HepG2 (cell line): ENCODE measurements at regions not wholly inside any gene's neighbourhood (a gene's known extent, or its start where the extent isn't known, plus 50 kb on each side); places are given as distances from the start of the nearest gene placed in this dataset.

ENCODE experiments used
- ATAC-seq: fragments of 200-7000 bp; cut with Tn5 transposase; 3 replicates; pipeline ENCODE4 v1.9.1; 2020; ENCODE audit warnings: mild to moderate bottlenecking, moderate library complexity
- BruUV-seq: library from RNA; stranded (reverse); fragments of 400-500 nt; replicated peaks from 2 replicates; lab custom pipeline; 2021; lab: Mats Ljungman, UMichigan
- CTCF ChIA-PET: fragments of 300-600 bp; formaldehyde crosslinking; extraction: SDS; loops from one replicate; lab custom pipeline; 2021; ENCODE audit warnings: low total read pairs, inconsistent platforms, low intra/inter-chr PET ratio; lab: Yijun Ruan, JAX
- POLR2A ChIA-PET: fragments of 350-600 bp; sonication (Branson Sonifier 250); formaldehyde crosslinking; loops from one replicate; lab custom pipeline; 2020; ENCODE audit warnings: antibody characterized with exemption, inconsistent platforms; lab: Yijun Ruan, JAX
- DNase-seq: peaks from one replicate; pipeline ENCODE4 v3.0.0-alpha.2; 2015; ENCODE audit warnings: low spot score
- FAIRE-seq: peaks from 3 replicates; lab custom pipeline; 2011; peaks lifted over from hg19 to GRCh38; lab: Jason Lieb, UNC
- H2AFZ ChIP-seq: one replicate; pipeline ENCODE4 v1.6.1; 2011; ENCODE audit warnings: low read length, inconsistent platforms
- H3K27ac ChIP-seq: fragments of 300-600 bp; 3 replicates; pipeline ENCODE4 v1.8.0; 2011; ENCODE audit warnings: mixed run types, mild to moderate bottlenecking, mixed read lengths, low read length, inconsistent platforms; ENCODE audit not compliant: insufficient read depth; ENCODE audit errors: extremely low read length
- H3K27me3 ChIP-seq, 2 experiments: fragments of 200-600 bp in 1 of 2; 2 replicates in 1 of 2; 3 replicates in 1 of 2; pipeline versions ENCODE4 v1.6.0 to v1.8.0; 2011; ENCODE audit warnings: low read length in 2 of 2, mild to moderate bottlenecking in 2 of 2, moderate library complexity in 2 of 2, inconsistent platforms in 1 of 2; ENCODE audit not compliant: insufficient read depth in 2 of 2, control insufficient read depth in 1 of 2
- H3K36me3 ChIP-seq, 2 experiments: fragments of 200-600 bp in 1 of 2; replicated peaks in 1 of 2; 2 replicates in 1 of 2; 3 replicates in 1 of 2; pipeline versions ENCODE4 v1.5.1 to v1.8.0; 2011; ENCODE audit warnings: low read length in 2 of 2, inconsistent platforms in 1 of 2; ENCODE audit not compliant: insufficient read depth in 2 of 2, control insufficient read depth in 1 of 2
- H3K4me1 ChIP-seq: 2 replicates; pipeline ENCODE4 v1.5.1; 2012; ENCODE audit warnings: low read length, inconsistent platforms; ENCODE audit not compliant: insufficient read depth
- H3K4me2 ChIP-seq: 2 replicates; pipeline ENCODE4 v1.6.0; 2011; ENCODE audit warnings: low read depth, low read length, inconsistent platforms
- H3K4me3 ChIP-seq, 3 experiments: fragments of 200-600 bp in 1 of 3; sonication (generic), shearing (Covaris generic) in 1 of 3; replicated peaks in 1 of 3; 2 replicates each; pipeline ENCODE4 v1.5.1; 2011 to 2016; ENCODE audit warnings: low read length in 3 of 3, inconsistent platforms in 2 of 3, low read depth in 2 of 3, mild to moderate bottlenecking in 2 of 3, control low read depth in 1 of 3, mixed read lengths in 1 of 3; ENCODE audit not compliant: insufficient read depth in 1 of 3
- H3K79me2 ChIP-seq: one replicate; pipeline ENCODE4 v1.6.1; 2011; ENCODE audit warnings: low read length, inconsistent platforms; ENCODE audit not compliant: insufficient read depth
- H3K9ac ChIP-seq: 2 replicates; pipeline ENCODE4 v1.6.0; 2011; ENCODE audit warnings: mild to moderate bottlenecking, low read depth, low read length, inconsistent platforms; ENCODE audit not compliant: insufficient read depth
- H3K9me3 ChIP-seq: 2 replicates; pipeline ENCODE4 v1.5.1; 2012; ENCODE audit warnings: mild to moderate bottlenecking, low read length
- H4K20me1 ChIP-seq: 2 replicates; pipeline ENCODE4 v1.6.0; 2011; ENCODE audit warnings: inconsistent platforms, mild to moderate bottlenecking, low read length, moderate library complexity; ENCODE audit not compliant: insufficient read depth
- CREB3 ChIP-seq: sonication (generic); formaldehyde crosslinking; IDR thresholded peaks from 2 replicates; pipeline ENCODE4 v1.5.0; 2020; ENCODE audit warnings: missing genetic modification reagents
- KLF12 ChIP-seq: sonication (generic); formaldehyde crosslinking; IDR thresholded peaks from 2 replicates; pipeline ENCODE4 v1.4.0; 2020; ENCODE audit warnings: missing genetic modification reagents, borderline replicate concordance
- LRRFIP1 ChIP-seq: sonication (generic); formaldehyde crosslinking; conservative IDR thresholded peaks from 2 replicates; pipeline ENCODE4 v1.4.0; 2020; ENCODE audit warnings: missing genetic modification reagents
- MED1 ChIP-seq: sonication (generic); formaldehyde crosslinking; IDR thresholded peaks from 2 replicates; pipeline ENCODE4 v1.4.0; 2020; ENCODE audit warnings: missing genetic modification reagents
- PBX2 ChIP-seq: IDR thresholded peaks from 2 replicates; pipeline ENCODE4 v1.6.1; 2016; ENCODE audit warnings: control low read depth
- RBM39 ChIP-seq: fragments of 200-400 bp; formaldehyde crosslinking; IDR thresholded peaks from one replicate; pipeline ENCODE4 v1.6.1; 2018; ENCODE audit warnings: antibody characterized with exemption, mild to moderate bottlenecking, low read depth, low read length; ENCODE audit not compliant: poor library complexity, severe bottlenecking
- RFXAP ChIP-seq: sonication (generic); formaldehyde crosslinking; IDR thresholded peaks from 2 replicates; pipeline ENCODE4 v1.4.0; 2020; ENCODE audit warnings: missing genetic modification reagents, borderline replicate concordance
- TBL1XR1 ChIP-seq: fragments of 150-350 bp; IDR thresholded peaks from 2 replicates; pipeline ENCODE4 v1.6.1; 2014; ENCODE audit warnings: borderline replicate concordance, low read length; ENCODE audit not compliant: partially characterized antibody
- ZNF281 ChIP-seq: sonication (generic); formaldehyde crosslinking; IDR thresholded peaks from 2 replicates; pipeline ENCODE4 v1.4.0; 2020; ENCODE audit warnings: missing genetic modification reagents, borderline replicate concordance
- ZNF317 ChIP-seq: sonication (generic); formaldehyde crosslinking; IDR thresholded peaks from 2 replicates; pipeline ENCODE4 v1.5.0; 2020; ENCODE audit warnings: mild to moderate bottlenecking, missing genetic modification reagents
- ZNF367 ChIP-seq: sonication (generic); formaldehyde crosslinking; IDR thresholded peaks from 2 replicates; pipeline ENCODE4 v1.4.0; 2020; ENCODE audit warnings: missing genetic modification reagents, borderline replicate concordance
- ZNF383 ChIP-seq: sonication (generic); formaldehyde crosslinking; IDR thresholded peaks from 2 replicates; pipeline ENCODE4 v1.4.0; 2020; ENCODE audit warnings: missing genetic modification reagents, mild to moderate bottlenecking, borderline replicate concordance
- ZNF550 ChIP-seq: sonication (generic); formaldehyde crosslinking; IDR thresholded peaks from 2 replicates; pipeline ENCODE4 v1.4.0; 2020; ENCODE audit warnings: mild to moderate bottlenecking, missing genetic modification reagents, borderline replicate concordance
- ZNF792 ChIP-seq: IDR thresholded peaks from 2 replicates; pipeline ENCODE4 v1.6.1; 2016
- ZSCAN25 ChIP-seq: sonication (generic); formaldehyde crosslinking; IDR thresholded peaks from 2 replicates; pipeline ENCODE4 v1.8.0; 2022; ENCODE audit warnings: mild to moderate bottlenecking, missing genetic modification reagents
- in situ Hi-C: cut with HindIII; loops from 2 replicates; pipeline ENCODE4 v1.10.0; 2017; ENCODE audit warnings: low pct_unique_long_range_greater_than_20kb; ENCODE audit not compliant: extremely low pct_ligation_motif_present
- intact Hi-C: fragments of 100-400 bp; cut with micrococcal nuclease; formaldehyde crosslinking; loops from one replicate; pipeline ENCODE4 v1.10.0; 2022; ENCODE audit not compliant: unreplicated experiment

GRCh38 chr17:55870044-55870443 is 119.2 kb downstream of the PCTP start:
- Histone ChIP-seq H3K4me3 (no peak overlapping the region), H3K36me3 (no peaks in the 10 kb centered on the region)
- no peak for ATAC-seq
- BruUV-seq: no TSS peak
- POLR2A ChIA-PET: no interaction called here
- CTCF ChIA-PET: no interaction called here
- TF ChIP-seq TBL1XR1 (no peak), LRRFIP1 (CRISPR knock-in tag) (no peak), ZNF281 (CRISPR knock-in tag) (no peak), RFXAP (CRISPR knock-in tag) (no peak), ZNF550 (CRISPR knock-in tag) (no peak), RBM39 (no peak), ZNF383 (CRISPR knock-in tag) (no peak), KLF12 (CRISPR knock-in tag) (no peak), PBX2 (CRISPR knock-in tag) (no peak), ZNF792 (CRISPR knock-in tag) (no peak), ZSCAN25 (CRISPR knock-in tag) (no peak), CREB3 (no peak), MED1 (no peak), ZNF317 (no peak), ZNF367 (CRISPR knock-in tag) (no peak)
- TF ChIP-seq, all 625 proteins: peak for 0
- no peak overlapping the region for H3K4me2 ChIP-seq
- H3K4me1 ChIP-seq: no peaks in the 10 kb centered on the region
- H3K9ac ChIP-seq: no peak overlapping the region
- H3K79me2 ChIP-seq: no peaks in the 10 kb centered on the region
- no peak for FAIRE-seq
- H3K27me3 ChIP-seq: no peaks in the 10 kb centered on the region
- intact Hi-C loops (no loop called here), in situ Hi-C loops (no loop called here)
- H3K27ac ChIP-seq: no peak overlapping the region
- no peaks in the 10 kb centered on the region for H4K20me1 ChIP-seq
- H2AFZ ChIP-seq: no peak overlapping the region
- DNase-seq: no peak
- H3K9me3 ChIP-seq: peaks cover 15% of the 10 kb centered on the region; the same call in 1 of the 2 replicates
